Trophoblast cell (in vitro differentiated cells and primary cell): ENCODE measurements at regions not wholly inside any gene's neighbourhood (a gene's known extent, or its start where the extent isn't known, plus 50 kb on each side); places are given as distances from the start of the nearest gene placed in this dataset.

ENCODE experiments used
- DNase-seq, 2 donors: peaks; one replicate each; pipeline ENCODE4 v3.0.0-alpha.2; 2016
- H2AFZ ChIP-seq: 2 replicates; pipeline ENCODE4 v1.6.1; 2013; ENCODE audit warnings: low read length, moderate library complexity, mild to moderate bottlenecking; ENCODE audit not compliant: insufficient read depth, poor library complexity
- H2AK5ac ChIP-seq: 2 replicates; pipeline ENCODE4 v1.6.1; 2013; ENCODE audit warnings: mild to moderate bottlenecking, low read length
- H2BK120ac ChIP-seq: 2 replicates; pipeline ENCODE4 v1.6.1; 2013; ENCODE audit warnings: low read length, mild to moderate bottlenecking, moderate library complexity; ENCODE audit not compliant: insufficient read depth, poor library complexity
- H2BK12ac ChIP-seq: 2 replicates; pipeline ENCODE4 v1.6.1; 2013; ENCODE audit warnings: mild to moderate bottlenecking, low read length, moderate library complexity
- H2BK5ac ChIP-seq: 2 replicates; pipeline ENCODE4 v1.6.1; 2013; ENCODE audit warnings: low read length, low read depth, moderate library complexity, mild to moderate bottlenecking; ENCODE audit not compliant: poor library complexity
- H3K14ac ChIP-seq: 2 replicates; pipeline ENCODE4 v1.6.1; 2013; ENCODE audit warnings: mild to moderate bottlenecking, low read length
- H3K18ac ChIP-seq: 2 replicates; pipeline ENCODE4 v1.6.1; 2013; ENCODE audit warnings: mild to moderate bottlenecking, low read length
- H3K23ac ChIP-seq: 2 replicates; pipeline ENCODE4 v1.6.1; 2013; ENCODE audit warnings: low read length
- H3K27ac ChIP-seq: 2 replicates; pipeline ENCODE4 v1.5.1; 2013; ENCODE audit warnings: low read depth, mild to moderate bottlenecking, inconsistent platforms, low read length, moderate library complexity
- H3K27me3 ChIP-seq: 2 replicates; pipeline ENCODE4 v1.6.1; 2013; ENCODE audit warnings: inconsistent platforms, mild to moderate bottlenecking, low read length, moderate library complexity; ENCODE audit not compliant: insufficient read depth
- H3K36me3 ChIP-seq, 2 experiments: 1 replicate in 1 of 2; 2 replicates in 1 of 2; pipeline ENCODE4 v1.6.1; 2013; ENCODE audit warnings: low read length in 2 of 2, mild to moderate bottlenecking in 2 of 2, moderate library complexity in 1 of 2; ENCODE audit not compliant: insufficient read depth in 2 of 2, control insufficient read depth in 1 of 2
- H3K4ac ChIP-seq: 2 replicates; pipeline ENCODE4 v1.6.1; 2013; ENCODE audit warnings: low read depth, mild to moderate bottlenecking, low read length, moderate library complexity
- H3K4me1 ChIP-seq, 2 experiments: 1 replicate in 1 of 2; 2 replicates in 1 of 2; pipeline ENCODE4 v1.6.1; 2013; ENCODE audit warnings: low read length in 2 of 2, mild to moderate bottlenecking in 2 of 2, moderate library complexity in 1 of 2; ENCODE audit not compliant: insufficient read depth in 2 of 2, control insufficient read depth in 1 of 2
- H3K4me2 ChIP-seq: 2 replicates; pipeline ENCODE4 v1.6.1; 2013; ENCODE audit warnings: inconsistent platforms, mild to moderate bottlenecking, low read length, moderate library complexity
- H3K4me3 ChIP-seq: 2 replicates; pipeline ENCODE4 v1.5.1; 2013; ENCODE audit warnings: mild to moderate bottlenecking, low read depth, low read length, inconsistent platforms
- H3K79me1 ChIP-seq: one replicate; pipeline ENCODE4 v1.6.1; 2013; ENCODE audit warnings: low read length
- H3K79me2 ChIP-seq: 2 replicates; pipeline ENCODE4 v1.6.1; 2013; ENCODE audit warnings: low read length, mild to moderate bottlenecking; ENCODE audit not compliant: control insufficient read depth, insufficient read depth, poor library complexity
- H3K9ac ChIP-seq: 2 replicates; pipeline ENCODE4 v1.6.1; 2013; ENCODE audit warnings: mild to moderate bottlenecking, low read length
- H3K9me3 ChIP-seq: 2 replicates; pipeline ENCODE4 v1.6.1; 2013; ENCODE audit warnings: low read depth, mild to moderate bottlenecking, control low read depth, inconsistent platforms, low read length; ENCODE audit not compliant: insufficient read depth
- H4K12ac ChIP-seq: 2 replicates; pipeline ENCODE4 v1.6.1; 2013; ENCODE audit warnings: low read depth, mild to moderate bottlenecking, low read length, moderate library complexity
- H4K8ac ChIP-seq: 2 replicates; pipeline ENCODE4 v1.6.1; 2013; ENCODE audit warnings: low read depth, mild to moderate bottlenecking, low read length, moderate library complexity
- H4K91ac ChIP-seq: one replicate; pipeline ENCODE4 v1.6.1; 2013; ENCODE audit warnings: low read depth, mild to moderate bottlenecking, low read length, moderate library complexity
- WGBS: extraction: QIAGEN DNeasy Blood & Tissue Kit; methylation state at CpG from one replicate; pipeline ENCODE4 v1.1.7; 2013; ENCODE audit warnings: missing lambda C conversion rate; ENCODE audit not compliant: insufficient read length, insufficient coverage; ENCODE audit errors: extremely low coverage; 5-methylcytosine and 5-hydroxymethylcytosine counted together

- H3K9me3 ChIP-seq, result peaks cover 2% of the 10 kb centered on the region
- H3K4ac ChIP-seq, result no peak overlapping the region
- H2BK120ac ChIP-seq, result no peak overlapping the region
- H3K27ac ChIP-seq, result no peak overlapping the region
- no peaks in the 10 kb centered on the region for H3K4me1 ChIP-seq
- H2AFZ ChIP-seq, result no peak overlapping the region
- no peaks in the 10 kb centered on the region for H3K36me3 ChIP-seq
- no peak overlapping the region for H4K91ac ChIP-seq
- H3K4me2 ChIP-seq, result no peak overlapping the region
- H2BK12ac ChIP-seq, result no peak overlapping the region
- no peak overlapping the region for H2BK5ac ChIP-seq
- no peak overlapping the region for H4K12ac ChIP-seq
- no peak overlapping the region for H4K8ac ChIP-seq
- no peak overlapping the region for H3K18ac ChIP-seq
- no peak for DNase-seq
- no peaks in the 10 kb centered on the region for H3K79me1 ChIP-seq
- H3K9ac ChIP-seq, result no peak overlapping the region
- WGBS, result no CpG with 5 or more reads among the region's 7 CpGs
- no peaks in the 10 kb centered on the region for H3K27me3 ChIP-seq
- no peak overlapping the region for H2AK5ac ChIP-seq
- H3K79me2 ChIP-seq, result no peaks in the 10 kb centered on the region
- no peak overlapping the region for H3K14ac ChIP-seq
- H3K4me3 ChIP-seq, result no peak overlapping the region
- no peak overlapping the region for H3K23ac ChIP-seq
These were observed 1437.2 kb downstream of the TBC1D22A start for GRCh38 chr22:48199667-48200066.

GRCh38 chr22:48198489-48199459 lies 1436.3 kb downstream of the TBC1D22A start:
- Histone ChIP-seq H2BK5ac (no peak overlapping the region), H3K79me2 (no peaks in the 10 kb centered on the region), H3K4ac (no peak overlapping the region), H3K27ac (no peak overlapping the region), H2BK12ac (no peak overlapping the region), H3K18ac (no peak overlapping the region), H4K91ac (no peak overlapping the region), H3K79me1 (no peaks in the 10 kb centered on the region), H3K4me1 (no peaks in the 10 kb centered on the region), H3K4me2 (no peak overlapping the region), H3K4me3 (no peak overlapping the region), H3K9me3 (peaks cover 2% of the 10 kb centered on the region), H4K12ac (no peak overlapping the region), H3K36me3 (no peaks in the 10 kb centered on the region), H4K8ac (no peak overlapping the region), H3K9ac (no peak overlapping the region), H2AK5ac (no peak overlapping the region), H3K27me3 (no peaks in the 10 kb centered on the region), H3K14ac (no peak overlapping the region), H3K23ac (no peak overlapping the region), H2BK120ac (no peak overlapping the region), H2AFZ (no peak overlapping the region)
- no CpG with 5 or more reads among the region's 11 CpGs for WGBS
- no peak for DNase-seq

- H3K9ac ChIP-seq, result no peak overlapping the region
- H4K8ac ChIP-seq, result no peak overlapping the region
- H2AFZ ChIP-seq, result no peak overlapping the region
- no peak overlapping the region for H2BK12ac ChIP-seq
- peaks cover 2% of the 10 kb centered on the region for H3K9me3 ChIP-seq
- H2BK120ac ChIP-seq, result no peak overlapping the region
- no peaks in the 10 kb centered on the region for H3K27me3 ChIP-seq
- H2BK5ac ChIP-seq, result no peak overlapping the region
- H3K23ac ChIP-seq, result no peak overlapping the region
- H3K27ac ChIP-seq, result no peak overlapping the region
- H2AK5ac ChIP-seq, result no peak overlapping the region
- no peak overlapping the region for H3K4me3 ChIP-seq
- H3K79me1 ChIP-seq, result no peaks in the 10 kb centered on the region
- H3K79me2 ChIP-seq, result no peaks in the 10 kb centered on the region
- H3K36me3 ChIP-seq, result no peaks in the 10 kb centered on the region
- H3K4ac ChIP-seq, result no peak overlapping the region
- no peaks in the 10 kb centered on the region for H3K4me1 ChIP-seq
- H3K14ac ChIP-seq, result no peak overlapping the region
- H3K18ac ChIP-seq, result no peak overlapping the region
- H4K91ac ChIP-seq, result no peak overlapping the region
- WGBS, result no CpG with 5 or more reads among the region's 2 CpGs
- DNase-seq, result no peak
- H3K4me2 ChIP-seq, result no peak overlapping the region
- no peak overlapping the region for H4K12ac ChIP-seq
These were observed 1434.8 kb downstream of the TBC1D22A start for GRCh38 chr22:48197189-48197690.

GRCh38 chr22:48192920-48193319 lies 1430.5 kb downstream of the TBC1D22A start:
- DNase-seq, result no peak
- no peak overlapping the region for H3K4me2 ChIP-seq
- no peak overlapping the region for H3K23ac ChIP-seq
- no peaks in the 10 kb centered on the region for H3K9me3 ChIP-seq
- H3K18ac ChIP-seq, result no peak overlapping the region
- H3K79me1 ChIP-seq, result no peaks in the 10 kb centered on the region
- no peak overlapping the region for H2BK12ac ChIP-seq
- H3K27ac ChIP-seq, result no peak overlapping the region
- no peaks in the 10 kb centered on the region for H3K36me3 ChIP-seq
- no peaks in the 10 kb centered on the region for H3K4me1 ChIP-seq
- no CpG with 5 or more reads among the region's 3 CpGs for WGBS
- no peak overlapping the region for H2BK120ac ChIP-seq
- H3K27me3 ChIP-seq, result no peaks in the 10 kb centered on the region
- H4K91ac ChIP-seq, result no peak overlapping the region
- no peak overlapping the region for H2BK5ac ChIP-seq
- H3K4ac ChIP-seq, result no peak overlapping the region
- H3K14ac ChIP-seq, result no peak overlapping the region
- no peak overlapping the region for H2AFZ ChIP-seq
- no peaks in the 10 kb centered on the region for H3K79me2 ChIP-seq
- H4K12ac ChIP-seq, result no peak overlapping the region
- no peak overlapping the region for H2AK5ac ChIP-seq
- no peak overlapping the region for H3K4me3 ChIP-seq
- H3K9ac ChIP-seq, result no peak overlapping the region
- no peak overlapping the region for H4K8ac ChIP-seq
